Fibroblast of the aortic adventitia (primary cell): ENCODE measurements at regions not wholly inside any gene's neighbourhood (a gene's known extent, or its start where the extent isn't known, plus 50 kb on each side); places are given as distances from the start of the nearest gene placed in this dataset.

ENCODE experiments used
- DNase-seq: peaks from one replicate; pipeline ENCODE4 v3.0.0-alpha.2; 2010; ENCODE audit warnings: low read depth
- H3K4me3 ChIP-seq: 2 replicates; pipeline ENCODE4 v1.5.1; 2011; ENCODE audit warnings: low read depth, mild to moderate bottlenecking, control low read depth, low read length, moderate library complexity
- CTCF ChIP-seq: IDR thresholded peaks from 2 replicates; pipeline ENCODE4 v1.5.1; 2011; ENCODE audit warnings: mild to moderate bottlenecking, low read length, control low read depth, inconsistent platforms; ENCODE audit not compliant: insufficient read depth

DNA sequence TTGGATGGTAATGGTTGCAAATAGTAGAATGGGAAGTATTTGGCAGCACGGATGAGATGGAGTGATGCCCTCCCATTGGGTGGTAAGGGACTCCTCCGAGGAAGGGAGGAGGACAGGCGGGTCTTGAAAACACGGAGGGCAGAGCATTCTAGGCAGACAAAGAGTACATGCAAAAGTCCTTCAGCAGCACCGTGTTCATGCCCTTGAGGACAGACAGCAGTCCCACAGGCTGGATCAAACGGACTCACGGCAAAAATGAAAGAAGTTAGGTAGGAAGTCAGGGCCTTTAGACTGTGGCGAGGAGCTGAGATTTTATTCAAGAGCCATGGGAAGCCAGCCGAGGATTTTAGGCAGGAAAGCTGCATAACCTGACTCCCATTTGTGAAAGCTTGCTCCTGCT lies 253.9 kb downstream of the RHOU start:
- TF ChIP-seq CTCF = no peak
- no peak for DNase-seq

GRCh38 chr1:228989676-228989991 lies 254.4 kb downstream of the RHOU start:
- no peak for DNase-seq
- TF ChIP-seq CTCF = no peak
- no peak overlapping the region for H3K4me3 ChIP-seq

More for the DNA sequence above, 253.9 kb downstream of the RHOU start:
- no peak overlapping the region for H3K4me3 ChIP-seq

DNA sequence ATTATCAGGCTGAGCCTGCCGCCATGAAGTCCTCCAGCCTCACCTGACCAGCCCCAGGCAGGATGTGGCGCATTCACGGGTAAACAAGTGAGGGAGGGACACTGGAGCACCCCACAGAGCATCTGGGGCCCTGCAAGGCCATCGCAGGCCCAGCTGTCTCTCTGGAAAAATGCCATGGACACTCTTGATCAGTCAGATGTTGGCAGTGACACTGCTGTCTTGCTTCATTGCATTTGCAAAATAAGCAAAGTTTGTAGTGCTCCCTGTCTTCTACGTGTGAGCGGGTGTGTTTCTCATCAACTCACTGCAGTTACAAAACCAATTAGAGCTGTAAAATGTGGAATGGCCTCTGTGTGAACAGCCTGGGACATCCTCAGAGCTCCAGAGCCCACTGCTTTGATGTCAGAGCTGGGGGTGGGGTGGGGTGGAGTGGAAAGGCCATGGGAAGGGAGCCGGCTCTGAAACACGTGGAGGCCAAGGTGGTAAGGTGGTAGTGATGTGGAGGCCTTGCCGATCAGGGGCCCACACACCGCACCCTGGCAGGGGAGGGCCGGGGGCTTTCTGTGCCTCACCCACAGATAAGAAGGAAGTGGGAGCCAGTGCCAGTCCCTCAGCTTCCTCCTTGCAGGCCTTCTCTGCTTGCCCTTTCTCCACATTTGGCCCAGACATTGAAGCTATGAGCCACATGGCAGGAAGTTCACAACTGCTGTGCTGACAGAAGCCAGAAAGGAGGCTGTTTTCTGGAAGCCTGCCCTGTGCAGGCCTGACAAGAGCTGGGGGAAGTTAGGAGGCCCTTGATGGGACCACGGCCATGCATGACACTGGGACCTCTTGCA lies 254.9 kb downstream of the RHOU start:
- peak; percentile 38 for DNase-seq
- no peak for TF ChIP-seq CTCF
- H3K4me3 ChIP-seq = no peak overlapping the region

GRCh38 chr1:228990906-228991569 lies 255.8 kb downstream of the RHOU start:
- no peak overlapping the region for H3K4me3 ChIP-seq
- no peak for DNase-seq
- TF ChIP-seq CTCF = no peak

- no peak for TF ChIP-seq CTCF
- no peak overlapping the region for H3K4me3 ChIP-seq
- no peak for DNase-seq
These were observed 256.8 kb downstream of the RHOU start for GRCh38 chr1:228992044-228992443.

DNA sequence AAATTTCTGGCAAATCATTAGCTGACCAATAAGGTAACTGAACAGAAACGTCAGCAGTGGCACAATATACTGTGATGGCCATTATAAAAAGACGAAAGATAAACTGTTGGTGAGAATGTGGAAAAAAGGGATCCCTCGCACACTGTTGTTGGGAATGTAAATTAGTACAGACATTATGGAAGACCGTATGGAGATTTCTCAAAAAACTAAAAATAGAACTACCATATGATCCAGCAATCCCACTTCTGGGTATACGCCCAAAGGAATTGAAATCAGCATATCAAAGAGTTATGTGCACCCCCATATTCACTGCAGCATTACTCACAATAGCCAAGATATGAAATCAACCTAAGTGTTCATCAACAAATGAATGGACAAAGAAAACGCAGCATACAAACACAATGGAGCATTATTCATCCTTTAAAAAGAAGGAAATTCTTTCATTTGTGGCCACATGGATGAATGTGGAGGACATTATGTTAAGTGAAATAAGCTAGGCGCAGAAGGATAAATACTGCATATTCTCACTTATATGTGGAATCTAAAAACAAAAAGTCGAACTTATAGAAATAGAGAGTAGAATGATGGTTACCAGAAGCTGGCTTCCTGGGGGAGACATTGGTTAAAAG lies 257.7 kb downstream of the RHOU start:
- DNase-seq = no peak
- no peak for TF ChIP-seq CTCF
- no peak overlapping the region for H3K4me3 ChIP-seq
